Testis (tissue), 2 donors: ENCODE measurements at regions not wholly inside any gene's neighbourhood (a gene's known extent, or its start where the extent isn't known, plus 50 kb on each side); places are given as distances from the start of the nearest gene placed in this dataset.

Experiments used
- CTCF ChIP-seq, 3 experiments: fragments of 450-650 bp in 2 of 3; fragments of 200-600 bp in 1 of 3; sonication (generic) in 1 of 3; IDR thresholded peaks; one replicate each; pipeline ENCODE4 v1.5.1; 2016 to 2019; ENCODE audit warnings: antibody characterized with exemption in 3 of 3, mild to moderate bottlenecking in 2 of 3, moderate library complexity in 1 of 3
- POLR2A ChIP-seq: fragments of 450-650 bp; IDR thresholded peaks from one replicate; pipeline ENCODE4 v1.6.1; 2017; ENCODE audit warnings: antibody characterized with exemption, mild to moderate bottlenecking, moderate library complexity

- no peak for TF ChIP-seq CTCF (IDR thresholded peaks at IDR 0.05)
- TF ChIP-seq POLR2A = no peak
Observed at GRCh38 chr12:25415004-25415403, 138.1 kb downstream of the LMNTD1 start.
